IPS DF 6.9 (cell line): ENCODE measurements at regions not wholly inside any gene's neighbourhood (a gene's known extent, or its start where the extent isn't known, plus 50 kb on each side); places are given as distances from the start of the nearest gene placed in this dataset.
"Not testable (repeated sequence)": the region's sequence is repeated elsewhere in the genome, so short reads cannot be mapped to it uniquely, and the experiment has no call there.

Experiments used
- DNase-seq: peaks from one replicate; pipeline ENCODE4 v3.0.0-alpha.2; 2013; ENCODE audit warnings: low read depth, low spot score
- H3K27ac ChIP-seq: one replicate; pipeline ENCODE4 v1.5.1; 2013; ENCODE audit warnings: low read length, control low read depth
- H3K27me3 ChIP-seq: 2 replicates; pipeline ENCODE4 v1.6.1; 2013; ENCODE audit warnings: mild to moderate bottlenecking, low read length; ENCODE audit not compliant: control insufficient read depth, insufficient read depth
- H3K36me3 ChIP-seq: 2 replicates; pipeline ENCODE4 v1.6.1; 2013; ENCODE audit warnings: low read length; ENCODE audit not compliant: control insufficient read depth, insufficient read depth
- H3K4me1 ChIP-seq: 2 replicates; pipeline ENCODE4 v1.6.1; 2013; ENCODE audit warnings: low read length; ENCODE audit not compliant: control insufficient read depth, insufficient read depth
- H3K4me3 ChIP-seq: 2 replicates; pipeline ENCODE4 v1.5.1; 2013; ENCODE audit warnings: mild to moderate bottlenecking, low read length
- H3K9me3 ChIP-seq: 2 replicates; pipeline ENCODE4 v1.6.1; 2013; ENCODE audit warnings: low read length, inconsistent platforms; ENCODE audit not compliant: control insufficient read depth, insufficient read depth
- WGBS: extraction: QIAGEN DNeasy Blood & Tissue Kit; methylation state at CpG from one replicate; pipeline ENCODE4 v1.1.7; 2013; ENCODE audit warnings: mixed read lengths, missing lambda C conversion rate; ENCODE audit not compliant: insufficient read length, insufficient coverage; 5-methylcytosine and 5-hydroxymethylcytosine counted together

DNA sequence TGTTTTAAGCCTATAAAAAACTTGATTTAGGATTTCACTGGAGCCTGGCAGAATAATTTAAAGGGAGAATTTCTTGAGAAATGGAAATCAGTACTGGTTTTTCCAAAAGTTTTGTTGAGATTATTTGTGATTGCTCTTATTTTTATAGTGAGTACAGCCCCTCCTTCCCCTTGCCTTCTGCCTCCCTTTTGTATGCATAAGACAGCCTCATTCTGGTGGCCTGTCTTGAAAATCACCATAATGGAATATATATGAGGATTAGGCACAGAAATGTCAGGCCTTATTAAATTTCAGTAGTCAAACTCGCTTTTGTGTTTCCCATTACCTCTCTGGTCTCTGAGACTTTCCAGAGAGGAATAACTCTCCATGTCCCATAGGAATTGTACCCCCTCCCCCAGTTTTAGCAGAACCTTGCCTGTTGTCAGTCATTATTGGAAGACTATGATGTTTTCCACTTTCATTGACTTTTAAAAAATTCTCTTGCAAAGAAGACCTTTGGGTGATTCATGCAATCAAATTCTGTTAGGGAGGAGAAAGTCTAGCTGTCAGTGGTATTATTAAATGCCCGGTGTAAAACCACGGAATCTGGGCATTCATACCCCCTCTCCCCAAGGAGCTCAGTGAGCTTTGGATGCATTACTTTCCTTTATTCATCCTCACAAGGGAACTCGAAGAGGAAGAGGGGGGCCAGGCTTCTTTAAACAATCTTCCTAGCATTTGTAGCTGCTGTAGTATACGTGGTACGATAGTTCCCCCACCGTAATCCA lies 171.6 kb upstream of the TSC22D2 start:
- no peak for DNase-seq
- no peaks in the 10 kb centered on the region for H3K36me3 ChIP-seq
- H3K4me3 ChIP-seq: no peak overlapping the region
- H3K27me3 ChIP-seq: no peaks in the 10 kb centered on the region
- H3K9me3 ChIP-seq: no peaks in the 10 kb centered on the region
- no CpG with 5 or more reads among the region's 7 CpGs for WGBS
- H3K27ac ChIP-seq: no peak overlapping the region
- H3K4me1 ChIP-seq: no peaks in the 10 kb centered on the region; the same call in 1 of the 2 replicates

- Histone ChIP-seq H3K36me3 (no peaks in the 10 kb centered on the region), H3K4me3 (no peak overlapping the region), H3K4me1 (no peaks in the 10 kb centered on the region; the same call in 1 of the 2 replicates), H3K27ac (no peak overlapping the region), H3K27me3 (no peaks in the 10 kb centered on the region), H3K9me3 (no peaks in the 10 kb centered on the region)
- DNase-seq: no peak
- WGBS: no CpG with 5 or more reads among the region's 1 CpG
Observed at GRCh38 chr3:150235799-150236198, 172.3 kb upstream of the TSC22D2 start.

DNA sequence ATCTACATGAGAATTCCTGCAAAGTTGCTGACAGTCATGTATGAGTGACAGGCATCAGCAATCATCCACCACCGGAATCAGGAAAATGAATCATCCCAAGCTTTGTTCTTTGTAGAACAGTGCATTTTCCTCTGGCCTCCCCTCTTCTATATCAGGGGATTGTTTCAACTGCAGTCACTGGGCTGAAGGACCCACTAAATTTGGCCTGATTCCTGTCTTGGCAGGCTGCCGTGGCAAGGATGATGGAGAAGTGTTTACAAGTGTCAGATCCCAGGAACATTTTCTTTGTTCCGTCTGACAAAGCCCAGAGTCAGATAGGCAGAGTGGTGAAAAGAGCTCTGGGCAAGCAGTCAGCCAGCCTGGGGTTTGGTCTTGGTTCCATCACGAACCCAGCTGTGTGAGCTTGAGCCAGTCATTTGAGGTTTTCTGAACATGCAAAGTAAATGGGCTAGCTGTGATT lies 175.1 kb upstream of the TSC22D2 start:
- H3K9me3 ChIP-seq: no peaks in the 10 kb centered on the region
- WGBS: no CpG with 5 or more reads among the region's 4 CpGs
- H3K4me3 ChIP-seq: no peak overlapping the region
- H3K36me3 ChIP-seq: no peaks in the 10 kb centered on the region
- H3K4me1 ChIP-seq: peaks cover 1% of the 10 kb centered on the region; the same call in 1 of the 2 replicates
- no peak for DNase-seq
- H3K27ac ChIP-seq: no peak overlapping the region
- H3K27me3 ChIP-seq: no peaks in the 10 kb centered on the region

- Histone ChIP-seq H3K27me3 (no peaks in the 10 kb centered on the region), H3K9me3 (no peaks in the 10 kb centered on the region), H3K4me1 (peaks cover 4% of the 10 kb centered on the region; the same call in 1 of the 2 replicates), H3K27ac (no peak overlapping the region), H3K36me3 (no peaks in the 10 kb centered on the region), H3K4me3 (no peak overlapping the region)
- no peak for DNase-seq
- WGBS: no CpG with 5 or more reads among the region's 5 CpGs
Observed at GRCh38 chr3:150230037-150230436, 178.1 kb upstream of the TSC22D2 start.

GRCh38 chr3:150228626-150229025 lies 179.5 kb upstream of the TSC22D2 start:
- H3K4me1 ChIP-seq, H3K27me3 ChIP-seq, H3K27ac ChIP-seq, DNase-seq, H3K9me3 ChIP-seq, H3K36me3 ChIP-seq, H3K4me3 ChIP-seq: not testable (repeated sequence)
- WGBS: no CpG with 5 or more reads among the region's 6 CpGs

GRCh38 chr3:150227839-150228238 lies 180.3 kb upstream of the TSC22D2 start:
- Histone ChIP-seq H3K4me1 (peaks cover 4% of the 10 kb centered on the region; the same call in 1 of the 2 replicates), H3K4me3 (no peak overlapping the region), H3K27ac (no peak overlapping the region), H3K9me3 (no peaks in the 10 kb centered on the region), H3K36me3 (no peaks in the 10 kb centered on the region), H3K27me3 (no peaks in the 10 kb centered on the region)
- peak; percentile 75 for DNase-seq
- WGBS: no CpG with 5 or more reads among the region's 5 CpGs

DNA sequence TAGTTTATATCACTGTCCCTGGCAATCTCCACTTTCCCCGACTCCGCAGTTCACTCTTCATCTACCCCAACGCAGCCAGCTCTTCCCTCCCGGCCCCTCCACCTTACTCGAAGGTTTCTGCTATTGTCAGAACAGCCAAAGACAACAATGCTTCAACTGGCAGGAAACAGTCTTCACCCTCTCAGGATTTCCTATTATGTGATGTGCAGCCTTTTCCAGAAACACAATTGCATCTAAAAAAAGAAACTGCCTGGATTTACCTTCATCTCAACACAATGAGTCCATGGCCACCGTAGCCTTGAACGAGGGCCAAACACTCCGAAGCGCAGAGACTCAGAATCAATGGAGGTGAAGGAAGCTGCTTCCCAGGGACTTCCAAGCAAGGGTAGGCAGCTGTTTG lies 182.1 kb upstream of the TSC22D2 start:
- Histone ChIP-seq H3K36me3 (no peaks in the 10 kb centered on the region), H3K4me1 (peaks cover 4% of the 10 kb centered on the region; the same call in 1 of the 2 replicates), H3K27ac (no peak overlapping the region), H3K4me3 (no peak overlapping the region), H3K27me3 (no peaks in the 10 kb centered on the region), H3K9me3 (no peaks in the 10 kb centered on the region)
- DNase-seq: no peak
- WGBS: no CpG with 5 or more reads among the region's 9 CpGs

- no peaks in the 10 kb centered on the region for H3K36me3 ChIP-seq
- no peak overlapping the region for H3K4me3 ChIP-seq
- peaks cover 4% of the 10 kb centered on the region; the same call in 1 of the 2 replicates for H3K4me1 ChIP-seq
- no CpG with 5 or more reads among the region's 4 CpGs for WGBS
- no peaks in the 10 kb centered on the region for H3K27me3 ChIP-seq
- no peak for DNase-seq
- no peaks in the 10 kb centered on the region for H3K9me3 ChIP-seq
- no peak overlapping the region for H3K27ac ChIP-seq
Observed at GRCh38 chr3:150223558-150223957, 184.5 kb upstream of the TSC22D2 start.

DNA sequence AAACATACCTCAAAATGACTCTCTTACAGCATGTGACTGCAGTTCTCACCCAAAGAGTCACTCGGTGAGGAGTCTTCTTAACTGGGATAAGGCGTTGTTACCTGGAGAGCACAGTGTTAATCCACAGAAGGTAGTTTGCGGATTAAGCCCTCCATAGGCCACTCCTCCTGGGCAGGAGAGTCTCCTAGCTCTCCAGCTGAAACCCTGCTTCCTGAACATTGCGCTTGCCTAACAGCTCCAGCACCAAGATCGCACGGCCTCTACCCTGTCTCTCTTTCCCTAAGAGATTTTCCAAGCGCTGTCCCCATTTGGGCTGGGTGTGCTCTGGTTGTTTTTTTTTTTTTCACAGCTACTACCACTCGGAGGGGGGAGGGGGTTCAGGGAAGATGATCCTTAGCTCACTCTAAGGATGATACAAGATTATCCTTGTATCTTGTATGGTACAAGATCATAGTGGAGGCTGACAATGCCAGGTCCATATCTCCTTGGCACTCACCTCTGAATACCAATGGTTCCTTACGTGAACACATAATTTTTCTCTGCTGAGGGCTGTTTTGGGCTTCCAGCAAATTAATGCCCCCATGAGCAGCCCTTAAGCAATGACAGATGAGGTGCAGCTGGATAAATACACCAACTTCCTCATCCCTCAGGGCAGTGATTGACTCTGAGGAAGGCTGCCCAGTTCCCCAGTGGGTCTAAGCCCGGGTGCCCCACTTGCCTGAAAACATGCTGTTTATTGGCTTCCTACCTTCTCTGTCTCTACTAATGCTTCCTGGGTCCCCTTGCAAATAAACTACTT lies 185.2 kb upstream of the TSC22D2 start:
- H3K4me3 ChIP-seq: no peak overlapping the region
- no peak overlapping the region for H3K27ac ChIP-seq
- no peaks in the 10 kb centered on the region for H3K27me3 ChIP-seq
- H3K36me3 ChIP-seq: no peaks in the 10 kb centered on the region
- no peaks in the 10 kb centered on the region for H3K9me3 ChIP-seq
- no peak for DNase-seq
- peaks cover 2% of the 10 kb centered on the region; the same call in 1 of the 2 replicates for H3K4me1 ChIP-seq
- WGBS: no CpG with 5 or more reads among the region's 10 CpGs

DNA sequence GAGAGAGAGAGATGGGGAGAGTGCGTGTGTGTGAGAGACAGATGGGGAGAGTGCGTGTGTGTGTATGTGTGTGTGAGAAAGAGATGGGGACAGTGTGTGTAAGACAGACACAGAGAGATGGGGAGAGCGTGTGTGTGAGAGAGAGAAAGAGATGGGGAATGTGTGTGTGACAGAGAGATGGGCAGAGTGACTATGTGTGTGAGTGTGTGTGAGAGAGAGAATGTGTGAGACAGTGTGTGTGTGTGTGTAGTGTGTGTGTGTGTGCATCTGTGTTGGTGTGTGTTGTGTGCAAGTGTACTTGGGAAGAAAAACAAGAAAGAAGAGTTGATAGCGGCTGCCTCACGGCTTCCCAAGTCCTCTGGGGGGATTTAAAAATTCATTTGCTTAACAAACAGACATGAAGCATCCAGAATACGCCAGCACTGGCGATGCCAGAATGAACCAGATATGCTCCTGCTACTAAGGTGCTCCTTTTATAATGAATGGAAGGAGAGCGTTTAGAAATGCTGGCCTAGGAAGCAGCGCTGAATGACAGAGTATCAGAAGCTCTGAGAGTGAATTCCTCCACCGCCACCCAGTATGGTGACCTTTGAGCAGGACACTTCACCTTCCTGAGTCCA lies 186.1 kb upstream of the TSC22D2 start:
- H3K27ac ChIP-seq: no peak overlapping the region
- no peaks in the 10 kb centered on the region for H3K27me3 ChIP-seq
- peaks cover 1% of the 10 kb centered on the region; the same call in 1 of the 2 replicates for H3K4me1 ChIP-seq
- DNase-seq: no peak
- no peaks in the 10 kb centered on the region for H3K36me3 ChIP-seq
- WGBS: 100% methylated on average over 3 of the region's 10 CpGs
- no peak overlapping the region for H3K4me3 ChIP-seq
- H3K9me3 ChIP-seq: no peaks in the 10 kb centered on the region
